ENCODE measurements at regions not wholly inside any gene's neighbourhood (a gene's known extent, or its start where the extent isn't known, plus 50 kb on each side); places are given as distances from the start of the nearest gene placed in this dataset.

DNA sequence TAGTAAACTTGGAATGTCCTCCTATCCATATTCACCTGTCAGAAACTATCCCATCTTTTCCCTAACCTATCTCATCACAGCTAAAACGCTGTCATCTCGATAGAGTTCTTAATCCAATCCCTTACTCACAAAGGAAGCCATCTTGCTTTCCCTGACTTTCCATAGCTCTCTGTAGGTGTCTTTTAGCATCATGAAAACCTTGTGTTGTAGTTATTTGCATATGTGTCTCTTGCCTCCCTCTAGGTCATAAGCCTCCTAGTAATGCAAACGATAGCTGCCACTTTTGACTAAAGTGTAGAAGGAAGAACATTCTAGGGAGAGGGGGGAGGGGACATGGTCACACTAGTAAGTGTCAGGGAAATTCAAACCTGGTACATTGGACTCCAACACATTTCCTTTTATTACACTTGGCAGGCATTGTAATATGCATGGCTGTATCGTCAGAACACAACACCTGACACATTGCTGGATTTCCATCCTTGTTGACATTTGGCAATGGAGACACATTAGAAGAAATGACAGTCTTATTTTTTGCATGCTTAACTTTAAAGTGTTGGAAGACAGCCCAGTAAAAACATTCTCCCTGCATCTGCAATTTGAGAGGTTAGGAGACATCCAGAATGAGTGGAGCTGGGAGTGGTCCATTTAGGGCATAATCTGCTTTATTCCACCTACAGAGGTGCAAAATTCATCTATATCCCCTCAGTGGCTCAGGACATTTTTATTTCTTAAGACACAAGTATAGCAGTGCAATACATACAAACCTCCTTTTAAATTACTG lies 283.4 kb downstream of the HAO1 start (continued):
- TF ChIP-seq, protein P1, sequence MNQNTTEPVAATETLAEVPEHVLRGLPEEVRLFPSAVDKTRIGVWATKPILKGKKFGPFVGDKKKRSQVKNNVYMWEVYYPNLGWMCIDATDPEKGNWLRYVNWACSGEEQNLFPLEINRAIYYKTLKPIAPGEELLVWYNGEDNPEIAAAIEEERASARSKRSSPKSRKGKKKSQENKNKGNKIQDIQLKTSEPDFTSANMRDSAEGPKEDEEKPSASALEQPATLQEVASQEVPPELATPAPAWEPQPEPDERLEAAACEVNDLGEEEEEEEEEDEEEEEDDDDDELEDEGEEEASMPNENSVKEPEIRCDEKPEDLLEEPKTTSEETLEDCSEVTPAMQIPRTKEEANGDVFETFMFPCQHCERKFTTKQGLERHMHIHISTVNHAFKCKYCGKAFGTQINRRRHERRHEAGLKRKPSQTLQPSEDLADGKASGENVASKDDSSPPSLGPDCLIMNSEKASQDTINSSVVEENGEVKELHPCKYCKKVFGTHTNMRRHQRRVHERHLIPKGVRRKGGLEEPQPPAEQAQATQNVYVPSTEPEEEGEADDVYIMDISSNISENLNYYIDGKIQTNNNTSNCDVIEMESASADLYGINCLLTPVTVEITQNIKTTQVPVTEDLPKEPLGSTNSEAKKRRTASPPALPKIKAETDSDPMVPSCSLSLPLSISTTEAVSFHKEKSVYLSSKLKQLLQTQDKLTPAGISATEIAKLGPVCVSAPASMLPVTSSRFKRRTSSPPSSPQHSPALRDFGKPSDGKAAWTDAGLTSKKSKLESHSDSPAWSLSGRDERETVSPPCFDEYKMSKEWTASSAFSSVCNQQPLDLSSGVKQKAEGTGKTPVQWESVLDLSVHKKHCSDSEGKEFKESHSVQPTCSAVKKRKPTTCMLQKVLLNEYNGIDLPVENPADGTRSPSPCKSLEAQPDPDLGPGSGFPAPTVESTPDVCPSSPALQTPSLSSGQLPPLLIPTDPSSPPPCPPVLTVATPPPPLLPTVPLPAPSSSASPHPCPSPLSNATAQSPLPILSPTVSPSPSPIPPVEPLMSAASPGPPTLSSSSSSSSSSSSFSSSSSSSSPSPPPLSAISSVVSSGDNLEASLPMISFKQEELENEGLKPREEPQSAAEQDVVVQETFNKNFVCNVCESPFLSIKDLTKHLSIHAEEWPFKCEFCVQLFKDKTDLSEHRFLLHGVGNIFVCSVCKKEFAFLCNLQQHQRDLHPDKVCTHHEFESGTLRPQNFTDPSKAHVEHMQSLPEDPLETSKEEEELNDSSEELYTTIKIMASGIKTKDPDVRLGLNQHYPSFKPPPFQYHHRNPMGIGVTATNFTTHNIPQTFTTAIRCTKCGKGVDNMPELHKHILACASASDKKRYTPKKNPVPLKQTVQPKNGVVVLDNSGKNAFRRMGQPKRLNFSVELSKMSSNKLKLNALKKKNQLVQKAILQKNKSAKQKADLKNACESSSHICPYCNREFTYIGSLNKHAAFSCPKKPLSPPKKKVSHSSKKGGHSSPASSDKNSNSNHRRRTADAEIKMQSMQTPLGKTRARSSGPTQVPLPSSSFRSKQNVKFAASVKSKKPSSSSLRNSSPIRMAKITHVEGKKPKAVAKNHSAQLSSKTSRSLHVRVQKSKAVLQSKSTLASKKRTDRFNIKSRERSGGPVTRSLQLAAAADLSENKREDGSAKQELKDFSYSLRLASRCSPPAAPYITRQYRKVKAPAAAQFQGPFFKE (tag by site-specific recombination; IDR thresholded peaks at IDR 0.05; ENCODE audit: borderline replicate concordance) = no peak
- no peak for TF ChIP-seq HOXA7 (CRISPR knock-in tag; IDR thresholded peaks at IDR 0.05; ENCODE audit: borderline replicate concordance)

DNA sequence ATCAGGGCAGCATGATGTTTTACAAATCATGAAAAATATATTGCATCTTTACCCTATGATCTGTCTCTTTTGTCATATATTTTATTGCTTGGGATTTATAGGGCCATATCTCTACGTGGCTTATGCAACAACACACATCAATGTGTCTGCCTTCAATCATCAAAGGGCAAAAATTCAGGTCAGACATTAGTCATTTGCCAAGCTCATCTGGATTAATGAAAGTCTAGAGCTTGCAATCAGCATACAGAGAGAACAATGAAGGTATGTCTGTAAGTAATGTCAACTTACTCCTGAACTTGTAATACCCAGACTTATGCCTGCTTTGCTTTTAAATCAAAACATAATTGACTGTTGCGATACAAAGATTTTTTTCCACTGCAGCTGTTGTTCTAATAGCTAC lies 282.7 kb downstream of the HAO1 start:
- no peak for TF ChIP-seq ZNF302 (tag by site-specific recombination; IDR thresholded peaks at IDR 0.05; ENCODE audit: low read depth)
- no peak for TF ChIP-seq OSR2 (tag by site-specific recombination; IDR thresholded peaks at IDR 0.05)
- no peak for TF ChIP-seq ZNF701 (tag by site-specific recombination; IDR thresholded peaks at IDR 0.05)
- no peak for TF ChIP-seq ZNF394 (tag by site-specific recombination; IDR thresholded peaks at IDR 0.05; ENCODE audit: borderline replicate concordance)
- TF ChIP-seq, protein P2, sequence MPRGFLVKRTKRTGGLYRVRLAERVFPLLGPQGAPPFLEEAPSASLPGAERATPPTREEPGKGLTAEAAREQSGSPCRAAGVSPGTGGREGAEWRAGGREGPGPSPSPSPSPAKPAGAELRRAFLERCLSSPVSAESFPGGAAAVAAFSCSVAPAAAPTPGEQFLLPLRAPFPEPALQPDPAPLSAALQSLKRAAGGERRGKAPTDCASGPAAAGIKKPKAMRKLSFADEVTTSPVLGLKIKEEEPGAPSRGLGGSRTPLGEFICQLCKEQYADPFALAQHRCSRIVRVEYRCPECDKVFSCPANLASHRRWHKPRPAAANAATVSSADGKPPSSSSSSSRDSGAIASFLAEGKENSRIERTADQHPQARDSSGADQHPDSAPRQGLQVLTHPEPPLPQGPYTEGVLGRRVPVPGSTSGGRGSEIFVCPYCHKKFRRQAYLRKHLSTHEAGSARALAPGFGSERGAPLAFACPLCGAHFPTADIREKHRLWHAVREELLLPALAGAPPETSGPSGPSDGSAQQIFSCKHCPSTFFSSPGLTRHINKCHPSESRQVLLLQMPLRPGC (tag by site-specific recombination; IDR thresholded peaks at IDR 0.05) = no peak
- ChIA-PET CTCF (no interaction called here), POLR2A (no interaction called here)

DNA sequence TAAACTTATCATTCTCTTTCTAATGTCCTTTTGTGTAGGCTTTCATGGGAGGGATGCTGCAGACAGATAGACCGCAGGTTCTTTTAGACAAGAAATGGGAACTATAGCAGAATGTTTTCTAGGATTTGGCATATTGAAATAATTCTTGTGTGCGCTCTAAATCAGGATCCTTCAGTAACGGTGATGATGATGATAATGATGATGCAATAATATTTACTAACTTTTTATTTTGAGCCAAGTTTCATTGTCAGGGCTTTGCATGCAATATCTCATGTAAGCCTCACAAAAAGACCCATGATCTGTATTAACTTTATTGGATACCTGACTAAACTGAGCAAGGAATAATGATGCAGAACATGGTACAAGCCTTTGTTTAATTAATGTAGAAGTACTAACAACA lies 280.1 kb downstream of the HAO1 start:
- POLR2A ChIA-PET = no interaction called here
- no peak overlapping the region for H3K4me3 ChIP-seq (ENCODE audit: low read depth, low read length)
- no peaks in the 10 kb centered on the region for H3K36me3 ChIP-seq (ENCODE audit: control insufficient read depth in 2 of 2, insufficient read depth in 1 of 2, low read length in 2 of 2)
- H3K27ac ChIP-seq (ENCODE audit: extremely low read depth, low read depth, low read length) = no peak overlapping the region
- no peaks in the 10 kb centered on the region for H3K4me1 ChIP-seq (ENCODE audit: control insufficient read depth, insufficient read depth, low read length)
- H3K9me3 ChIP-seq (ENCODE audit: control insufficient read depth, insufficient read depth, low read depth, low read length) = no peaks in the 10 kb centered on the region
- CTCF ChIA-PET = no interaction called here
- TF ChIP-seq ZNF175 (tag by site-specific recombination; IDR thresholded peaks at IDR 0.05) (no peak), ZNF23 (tag by site-specific recombination; IDR thresholded peaks at IDR 0.05; ENCODE audit: borderline replicate concordance) (no peak), SP2 (tag by site-specific recombination; IDR thresholded peaks at IDR 0.05) (no peak), ZNF596 (tag by site-specific recombination; IDR thresholded peaks at IDR 0.05) (no peak), ZNF529 (tag by site-specific recombination; IDR thresholded peaks at IDR 0.05; ENCODE audit: insufficient replicate concordance) (no peak), IKZF3 (tag by site-specific recombination; IDR thresholded peaks at IDR 0.05) (no peak), ZNF211 (tag by site-specific recombination; IDR thresholded peaks at IDR 0.05; ENCODE audit: low read depth) (no peak), ZNF768 (tag by site-specific recombination; IDR thresholded peaks at IDR 0.05) (no peak), ZNF16 (tag by site-specific recombination; IDR thresholded peaks at IDR 0.05; ENCODE audit: low read depth) (no peak), ZNF423 (tag by site-specific recombination; IDR thresholded peaks at IDR 0.05) (no peak), ZNF610 (tag by site-specific recombination; IDR thresholded peaks at IDR 0.05; ENCODE audit: borderline replicate concordance) (no peak), ZNF138 (tag by site-specific recombination; IDR thresholded peaks at IDR 0.05; ENCODE audit: borderline replicate concordance) (no peak), HOXA7 (CRISPR knock-in tag; IDR thresholded peaks at IDR 0.05; ENCODE audit: borderline replicate concordance) (no peak), ZNF354C (tag by site-specific recombination; IDR thresholded peaks at IDR 0.05; ENCODE audit: borderline replicate concordance, low read depth) (no peak), ZNF10 (tag by site-specific recombination; IDR thresholded peaks at IDR 0.05) (no peak)
- TF ChIP-seq, protein P2 (tag by site-specific recombination; IDR thresholded peaks at IDR 0.05) = no peak
- TF ChIP-seq, protein P3, sequence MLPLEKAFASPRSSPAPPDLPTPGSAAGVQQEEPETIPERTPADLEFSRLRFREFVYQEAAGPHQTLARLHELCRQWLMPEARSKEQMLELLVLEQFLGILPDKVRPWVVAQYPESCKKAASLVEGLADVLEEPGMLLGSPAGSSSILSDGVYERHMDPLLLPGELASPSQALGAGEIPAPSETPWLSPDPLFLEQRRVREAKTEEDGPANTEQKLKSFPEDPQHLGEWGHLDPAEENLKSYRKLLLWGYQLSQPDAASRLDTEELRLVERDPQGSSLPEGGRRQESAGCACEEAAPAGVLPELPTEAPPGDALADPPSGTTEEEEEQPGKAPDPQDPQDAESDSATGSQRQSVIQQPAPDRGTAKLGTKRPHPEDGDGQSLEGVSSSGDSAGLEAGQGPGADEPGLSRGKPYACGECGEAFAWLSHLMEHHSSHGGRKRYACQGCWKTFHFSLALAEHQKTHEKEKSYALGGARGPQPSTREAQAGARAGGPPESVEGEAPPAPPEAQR (tag by site-specific recombination; IDR thresholded peaks at IDR 0.05) = no peak

More for the DNA sequence above, 282.7 kb downstream of the HAO1 start:
- Histone ChIP-seq H3K9me3 (ENCODE audit: control insufficient read depth, insufficient read depth, low read depth, low read length) (no peaks in the 10 kb centered on the region), H3K4me1 (ENCODE audit: control insufficient read depth, insufficient read depth, low read length) (no peaks in the 10 kb centered on the region), H3K27ac (ENCODE audit: extremely low read depth, low read depth, low read length) (no peak overlapping the region), H3K4me3 (ENCODE audit: low read depth, low read length) (no peak overlapping the region), H3K36me3 (ENCODE audit: control insufficient read depth in 2 of 2, insufficient read depth in 1 of 2, low read length in 2 of 2) (no peaks in the 10 kb centered on the region)
